ENCODE measurements at regions not wholly inside any gene's neighbourhood (a gene's known extent, or its start where the extent isn't known, plus 50 kb on each side); places are given as distances from the start of the nearest gene placed in this dataset.

- FAIRE-seq (no peak), DNase-seq (no peak)
- no peaks in the 10 kb centered on the region for H3K36me3 ChIP-seq (ENCODE audit: control insufficient read depth in 2 of 3, insufficient read depth in 3 of 3, low read length in 3 of 3)
- no peaks in the 10 kb centered on the region for H3K9me3 ChIP-seq (ENCODE audit: control insufficient read depth in 2 of 3, insufficient read depth in 1 of 3, low read length in 3 of 3)
- H3K9ac ChIP-seq (ENCODE audit: low read length in 3 of 3), result no peak overlapping the region
- H3K4me1 ChIP-seq (ENCODE audit: control insufficient read depth in 2 of 3, insufficient read depth in 2 of 3, low read depth in 1 of 3, low read length in 3 of 3), result no peaks in the 10 kb centered on the region
- H3K4me3 ChIP-seq (ENCODE audit: low read length in 3 of 3), result no peak overlapping the region
- H3K27ac ChIP-seq (ENCODE audit: low read depth in 2 of 2, low read length in 2 of 2), result no peak overlapping the region
- intact Hi-C loops (cut with DNase I), result no loop called here
- H3K27me3 ChIP-seq (ENCODE audit: control insufficient read depth, insufficient read depth, low read length), result no peaks in the 10 kb centered on the region
- TF ChIP-seq CTCF (IDR thresholded peaks at IDR 0.05; ENCODE audit: borderline replicate concordance, extremely low read depth, insufficient read depth), result no peak
Observed at GRCh38 chr1:5731110-5731423, 261.2 kb downstream of the NPHP4 start.

GRCh38 chr1:5730272-5731109 is 261.7 kb downstream of the NPHP4 start:
- Histone ChIP-seq H3K27ac (ENCODE audit: low read depth in 2 of 2, low read length in 2 of 2) (no peak overlapping the region), H3K4me3 (ENCODE audit: low read length in 3 of 3) (no peak overlapping the region), H3K36me3 (ENCODE audit: control insufficient read depth in 2 of 3, insufficient read depth in 3 of 3, low read length in 3 of 3) (no peaks in the 10 kb centered on the region), H3K27me3 (ENCODE audit: control insufficient read depth, insufficient read depth, low read length) (no peaks in the 10 kb centered on the region), H3K4me1 (ENCODE audit: control insufficient read depth in 2 of 3, insufficient read depth in 2 of 3, low read depth in 1 of 3, low read length in 3 of 3) (no peaks in the 10 kb centered on the region), H3K9ac (ENCODE audit: low read length in 3 of 3) (no peak overlapping the region), H3K9me3 (ENCODE audit: control insufficient read depth in 2 of 3, insufficient read depth in 1 of 3, low read length in 3 of 3) (no peaks in the 10 kb centered on the region)
- intact Hi-C loops (cut with DNase I), result no loop called here
- DNase-seq, result no peak
- no peak for FAIRE-seq
- TF ChIP-seq CTCF (IDR thresholded peaks at IDR 0.05; ENCODE audit: borderline replicate concordance, extremely low read depth, insufficient read depth), result no peak

GRCh38 chr1:5729636-5730145 is 262.5 kb downstream of the NPHP4 start:
- no peaks in the 10 kb centered on the region for H3K4me1 ChIP-seq (ENCODE audit: control insufficient read depth in 2 of 3, insufficient read depth in 2 of 3, low read depth in 1 of 3, low read length in 3 of 3)
- DNase-seq, result no peak
- no peaks in the 10 kb centered on the region for H3K36me3 ChIP-seq (ENCODE audit: control insufficient read depth in 2 of 3, insufficient read depth in 3 of 3, low read length in 3 of 3)
- no peaks in the 10 kb centered on the region for H3K27me3 ChIP-seq (ENCODE audit: control insufficient read depth, insufficient read depth, low read length)
- no peaks in the 10 kb centered on the region for H3K9me3 ChIP-seq (ENCODE audit: control insufficient read depth in 2 of 3, insufficient read depth in 1 of 3, low read length in 3 of 3)
- H3K4me3 ChIP-seq (ENCODE audit: low read length in 3 of 3), result no peak overlapping the region
- no peak overlapping the region for H3K9ac ChIP-seq (ENCODE audit: low read length in 3 of 3)
- TF ChIP-seq CTCF (IDR thresholded peaks at IDR 0.05; ENCODE audit: borderline replicate concordance, extremely low read depth, insufficient read depth), result no peak
- intact Hi-C loops (cut with DNase I), result no loop called here
- no peak overlapping the region for H3K27ac ChIP-seq (ENCODE audit: low read depth in 2 of 2, low read length in 2 of 2)
- FAIRE-seq, result no peak
